ENCODE measurements at regions not wholly inside any gene's neighbourhood (a gene's known extent, or its start where the extent isn't known, plus 50 kb on each side); places are given as distances from the start of the nearest gene placed in this dataset.

- DNase-seq (ENCODE audit: low read depth), result no peak
These were observed 73.3 kb downstream of the RFC3 start for GRCh38 chr13:33891196-33891742.

DNA sequence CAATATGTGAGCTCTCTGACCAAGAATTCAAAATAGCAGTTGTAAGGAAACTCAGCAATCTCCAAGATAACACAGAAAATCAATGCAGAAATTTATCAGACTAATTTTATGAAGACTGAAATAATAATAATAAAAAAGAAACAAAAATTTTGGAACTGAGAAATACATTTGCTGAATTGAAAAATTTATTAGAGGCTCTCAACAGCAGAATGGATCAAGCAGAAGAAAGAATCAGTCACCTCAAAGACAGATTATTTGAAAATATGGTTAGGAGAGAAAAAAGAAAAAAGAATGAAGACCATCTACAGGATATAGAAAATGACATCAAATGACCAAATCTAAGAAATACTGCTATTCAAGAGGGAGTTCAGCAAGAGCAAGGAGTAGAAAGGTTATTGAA is 75.6 kb downstream of the RFC3 start:
- no peak for DNase-seq (ENCODE audit: low read depth)

DNA sequence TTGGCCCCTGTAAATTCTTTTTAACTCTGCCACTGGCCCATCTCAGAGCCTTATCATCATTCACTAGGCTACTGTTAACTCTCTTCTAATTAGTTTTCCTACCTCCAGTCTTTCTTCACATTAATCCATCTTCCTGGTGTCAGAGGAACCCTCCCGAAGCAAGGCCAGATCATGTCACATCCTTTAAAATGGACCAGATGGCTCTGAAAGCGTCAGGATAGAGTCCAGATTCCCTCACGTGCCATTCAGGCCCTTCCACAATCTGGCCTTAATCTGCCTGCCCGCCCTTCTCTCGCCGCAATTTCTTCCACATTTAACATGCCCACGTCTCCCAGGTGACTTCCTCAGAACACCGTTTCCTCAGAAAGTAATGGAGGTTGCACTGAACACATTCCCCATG is 86.5 kb downstream of the RFC3 start:
- DNase-seq (ENCODE audit: low read depth), result no peak

DNA sequence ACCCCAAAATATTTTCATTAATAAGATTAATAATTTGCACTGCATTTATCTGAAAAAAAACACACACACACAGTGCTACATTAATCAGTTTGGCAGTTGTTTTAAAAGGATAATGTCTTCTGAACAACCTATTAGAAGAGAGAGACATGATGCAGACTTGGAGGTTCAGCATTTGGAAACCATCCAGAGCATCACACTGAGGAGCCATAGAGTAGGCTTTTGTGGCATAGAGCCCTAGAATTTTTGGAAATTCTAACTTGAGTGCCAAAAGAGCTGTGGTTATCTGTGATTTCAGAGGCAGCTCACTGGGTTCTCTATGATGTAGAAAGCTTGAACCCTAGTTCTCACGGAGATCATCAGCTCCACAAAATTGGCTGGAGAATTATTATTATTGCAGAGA is 90.2 kb downstream of the RFC3 start:
- no peak for DNase-seq (ENCODE audit: low read depth)

- DNase-seq (ENCODE audit: low read depth), result no peak
These were observed 92.3 kb downstream of the RFC3 start for GRCh38 chr13:33910255-33910654.

- no peak for DNase-seq (ENCODE audit: low read depth)
These were observed 93.6 kb downstream of the RFC3 start for GRCh38 chr13:33911521-33911920.

- DNase-seq (ENCODE audit: low read depth), result no peak
These were observed 95.9 kb downstream of the RFC3 start for GRCh38 chr13:33913829-33914228.

- DNase-seq (ENCODE audit: low read depth), result no peak
These were observed 99.2 kb downstream of the RFC3 start for GRCh38 chr13:33917190-33917589.

GRCh38 chr13:33918199-33918932 is 100.4 kb downstream of the RFC3 start:
- peak; percentile 97 for DNase-seq (ENCODE audit: low read depth)

DNA sequence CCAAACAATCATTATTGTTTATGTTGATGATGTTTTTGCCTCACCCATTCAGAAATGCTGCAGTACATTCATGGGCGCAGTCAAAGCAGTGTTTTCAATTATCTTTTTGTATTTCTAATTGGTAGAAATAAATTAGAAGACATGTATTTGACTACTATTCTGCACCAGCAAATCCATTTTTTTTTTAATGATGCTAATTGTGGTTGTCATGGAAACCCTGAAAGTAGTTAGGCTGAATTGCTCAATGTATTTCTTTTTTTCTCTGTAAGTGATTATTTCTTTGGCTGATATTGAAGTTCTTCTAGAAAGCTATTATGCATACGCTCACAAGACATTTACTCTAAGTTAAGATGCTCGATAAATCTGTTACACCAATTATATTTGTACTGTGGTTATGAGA is 101.2 kb downstream of the RFC3 start:
- DNase-seq (ENCODE audit: low read depth), result peak; percentile 45

DNA sequence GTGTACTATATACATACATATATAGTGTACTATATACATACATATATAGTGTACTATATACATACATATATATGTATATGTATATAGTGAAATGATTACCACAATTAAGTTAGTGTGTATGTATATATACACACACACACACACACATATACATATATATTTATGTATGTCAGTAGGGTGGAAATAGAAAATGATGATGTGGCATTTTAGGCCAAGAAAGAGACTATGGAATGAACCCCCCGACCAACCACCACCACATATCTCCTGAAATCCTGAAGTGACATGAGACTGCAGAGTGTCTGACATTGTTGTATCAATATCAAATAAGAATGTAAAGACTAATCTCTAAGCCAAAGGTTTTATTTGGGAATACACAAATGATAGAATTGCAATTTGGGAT is 107.6 kb downstream of the RFC3 start:
- DNase-seq (ENCODE audit: low read depth), result no peak

GRCh38 chr13:33927315-33927714 is 109.4 kb downstream of the RFC3 start:
- peak; percentile 91 for DNase-seq (ENCODE audit: low read depth)

DNA sequence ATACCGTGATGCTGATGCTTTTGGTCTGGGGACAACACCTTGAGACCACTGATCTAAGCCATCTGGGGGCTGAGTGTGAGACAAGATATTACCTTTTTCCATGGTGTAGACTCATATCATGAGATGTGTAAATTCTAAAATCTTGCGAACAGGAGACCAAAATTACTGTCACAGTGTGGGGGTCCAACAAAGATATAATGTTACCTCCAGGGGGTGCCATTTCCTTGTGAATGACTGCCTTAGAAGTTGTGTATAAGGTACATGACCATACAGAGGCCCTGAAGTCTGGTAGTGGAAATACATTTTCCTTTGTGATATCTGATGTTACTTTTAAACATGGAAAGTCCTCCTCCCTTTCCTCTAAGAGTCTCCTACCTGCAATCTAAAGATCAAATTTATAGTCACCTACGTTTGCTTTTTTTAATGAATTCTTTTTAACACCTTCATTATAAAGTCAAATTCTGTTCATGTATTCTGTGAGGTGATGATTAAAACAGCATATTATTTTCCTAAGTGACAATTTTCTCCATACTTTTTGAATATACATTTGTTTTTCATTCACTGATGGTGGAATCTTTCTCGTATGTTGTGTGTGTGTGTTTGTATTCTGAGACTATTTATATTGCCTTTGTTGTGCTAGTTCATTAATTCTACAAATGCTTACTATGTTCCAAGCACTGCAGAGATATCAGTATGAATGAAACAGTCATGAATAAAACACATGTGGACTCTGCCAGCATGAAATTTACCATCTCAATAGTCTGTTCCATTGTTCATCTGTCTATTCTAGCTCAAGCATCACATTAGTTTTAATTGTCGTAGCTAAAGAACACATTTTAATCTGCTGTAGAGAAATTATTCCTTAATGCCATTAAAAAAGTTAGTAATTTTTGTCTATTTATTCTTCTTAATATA is 113.7 kb downstream of the RFC3 start:
- peak; percentile 50 for DNase-seq (ENCODE audit: low read depth)

DNA sequence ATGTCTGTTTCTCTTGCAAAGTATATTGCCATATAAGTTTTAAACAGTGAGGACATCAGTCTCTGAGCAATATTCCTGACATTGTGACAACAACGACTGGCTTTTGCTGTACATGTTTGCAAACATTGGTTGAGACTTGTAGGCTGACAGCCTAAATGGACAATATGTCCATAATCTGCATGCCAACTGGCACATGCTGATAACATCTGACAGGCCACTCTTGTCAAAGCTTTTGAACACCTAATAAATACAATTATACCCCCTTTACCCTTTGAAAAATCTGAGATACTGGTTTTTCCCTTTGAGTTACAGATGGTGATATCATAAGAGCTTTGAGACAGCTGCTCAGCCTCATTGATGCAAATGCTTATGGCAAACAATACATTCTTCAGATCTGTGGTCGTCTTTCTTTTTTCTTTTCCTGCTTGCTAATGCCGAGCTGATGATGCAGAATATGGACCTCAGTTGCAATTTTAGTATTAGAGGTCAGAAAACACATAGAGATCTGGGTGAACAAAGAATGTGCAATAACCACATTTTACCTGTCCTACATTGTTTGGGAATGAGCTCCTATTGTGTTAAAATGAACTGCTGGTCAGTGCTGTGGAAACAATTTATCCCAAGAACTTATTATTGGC is 114.9 kb downstream of the RFC3 start:
- DNase-seq (ENCODE audit: low read depth), result no peak

GRCh38 chr13:33933810-33934209 is 115.9 kb downstream of the RFC3 start:
- no peak for DNase-seq (ENCODE audit: low read depth)

GRCh38 chr13:33934343-33934742 is 116.4 kb downstream of the RFC3 start:
- DNase-seq (ENCODE audit: low read depth), result no peak

DNA sequence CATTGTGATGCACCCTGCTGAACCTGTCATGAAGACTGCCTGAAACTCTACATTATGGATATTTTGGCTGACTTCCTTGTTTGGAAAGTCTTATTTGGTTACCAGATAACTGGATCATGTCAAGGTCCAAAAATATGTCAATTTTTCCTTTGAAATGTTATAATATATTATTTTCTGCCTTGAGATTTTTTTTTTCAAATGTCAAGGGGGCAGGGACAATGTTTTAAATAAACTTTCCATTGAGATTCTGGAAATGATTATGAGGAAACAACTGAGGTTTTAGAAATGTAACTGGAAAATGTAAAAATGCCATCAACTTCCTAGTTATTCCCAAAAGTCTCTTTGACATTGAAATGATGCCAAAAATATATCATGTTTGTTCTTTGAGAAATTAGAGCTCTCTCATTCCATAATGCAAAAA is 117.0 kb downstream of the RFC3 start:
- DNase-seq (ENCODE audit: low read depth), result peak; percentile 61

DNA sequence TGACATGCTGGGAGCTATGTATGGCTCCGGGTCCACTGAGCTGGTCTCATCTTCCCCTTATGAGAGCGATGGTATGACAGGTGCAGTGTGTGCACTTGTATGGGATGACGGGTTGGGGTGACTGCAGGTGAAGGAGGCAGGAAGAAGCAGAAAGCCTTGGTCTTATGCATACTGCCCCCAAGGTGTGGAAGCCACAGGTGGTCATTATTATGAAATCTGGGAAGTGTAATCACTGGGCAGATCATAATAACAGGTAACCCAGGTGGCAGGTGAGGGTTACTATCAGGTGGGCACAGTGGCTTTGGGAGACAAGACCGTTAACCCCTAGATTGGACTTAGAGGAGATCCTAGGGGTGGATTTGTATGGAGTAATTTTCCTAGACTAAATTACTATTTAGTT is 118.0 kb downstream of the RFC3 start:
- DNase-seq (ENCODE audit: low read depth), result no peak

- DNase-seq (ENCODE audit: low read depth), result no peak
These were observed 119.6 kb downstream of the RFC3 start for GRCh38 chr13:33937373-33938098.

GRCh38 chr13:33940256-33940655 is 122.3 kb downstream of the RFC3 start:
- DNase-seq (ENCODE audit: low read depth), result peak; percentile 7

GRCh38 chr13:33940898-33941297 is 122.9 kb downstream of the RFC3 start:
- DNase-seq (ENCODE audit: low read depth), result no peak

GRCh38 chr13:33945477-33945876 is 127.5 kb downstream of the RFC3 start:
- DNase-seq (ENCODE audit: low read depth), result no peak
